GM06990 (cell line): ENCODE measurements at regions not wholly inside any gene's neighbourhood (a gene's known extent, or its start where the extent isn't known, plus 50 kb on each side); places are given as distances from the start of the nearest gene placed in this dataset.
"Not testable (repeated sequence)": the region's sequence is repeated elsewhere in the genome, so short reads cannot be mapped to it uniquely, and the experiment has no call there.

Experiments
- DNase-seq: peaks from one replicate; pipeline ENCODE4 v3.0.0-alpha.2; 2011; ENCODE audit not compliant: insufficient read length; ENCODE audit errors: extremely low read depth
- H3K27me3 ChIP-seq: replicated peaks from 2 replicates; pipeline ENCODE4 v1.6.0; 2011; ENCODE audit warnings: low read length; ENCODE audit not compliant: control insufficient read depth, insufficient read depth
- H3K36me3 ChIP-seq: 2 replicates; pipeline ENCODE4 v1.5.1; 2011; ENCODE audit warnings: low read length; ENCODE audit not compliant: control insufficient read depth, insufficient read depth
- H3K4me3 ChIP-seq: replicated peaks from 2 replicates; pipeline ENCODE4 v1.5.1; 2011; ENCODE audit warnings: low read depth, mild to moderate bottlenecking, control low read depth, low read length
- TF ChIP-seq, protein P1 (sequence below): IDR thresholded peaks from 2 replicates; pipeline ENCODE4 v1.5.1; 2011; ENCODE audit warnings: low read length, control low read depth, mild to moderate bottlenecking, inconsistent platforms; ENCODE audit not compliant: insufficient read depth, poor library complexity, severe bottlenecking

GRCh38 chr6:71360556-71361335, 72.1 kb downstream of the OGFRL1 start:
- H3K27me3 ChIP-seq, H3K36me3 ChIP-seq, H3K4me3 ChIP-seq, DNase-seq: not testable (repeated sequence)

DNA sequence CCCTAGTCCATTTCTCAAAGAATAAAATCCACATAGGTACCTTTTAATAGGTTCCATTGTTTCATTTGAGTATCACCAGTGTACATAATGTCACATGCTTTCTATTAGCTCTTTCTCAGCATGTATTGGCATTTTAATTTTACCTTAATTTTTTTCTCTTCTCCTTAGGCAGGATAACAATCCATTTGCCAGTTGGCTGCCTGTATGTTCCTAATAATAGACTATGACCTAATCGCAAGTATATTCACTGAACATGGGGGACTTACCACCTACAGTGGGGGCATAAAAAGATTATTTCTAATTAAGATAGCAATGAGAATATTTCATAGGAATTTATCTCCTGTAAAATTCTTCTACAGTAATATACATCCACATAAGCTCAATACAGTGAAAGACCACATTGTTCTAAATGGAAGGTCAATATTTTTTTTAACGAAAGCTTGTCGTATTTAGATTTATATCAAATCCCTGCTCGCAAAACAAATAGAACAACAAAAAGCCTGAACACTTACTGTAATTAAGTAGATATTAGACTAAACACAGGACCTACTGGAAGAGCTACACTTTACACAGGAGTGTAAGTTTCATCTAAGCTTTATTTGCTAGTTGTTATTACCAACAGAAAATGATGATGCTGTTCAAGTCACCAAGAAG, 76.4 kb downstream of the OGFRL1 start:
- no peaks in the 10 kb centered on the region for H3K36me3 ChIP-seq
- TF ChIP-seq, protein P1, sequence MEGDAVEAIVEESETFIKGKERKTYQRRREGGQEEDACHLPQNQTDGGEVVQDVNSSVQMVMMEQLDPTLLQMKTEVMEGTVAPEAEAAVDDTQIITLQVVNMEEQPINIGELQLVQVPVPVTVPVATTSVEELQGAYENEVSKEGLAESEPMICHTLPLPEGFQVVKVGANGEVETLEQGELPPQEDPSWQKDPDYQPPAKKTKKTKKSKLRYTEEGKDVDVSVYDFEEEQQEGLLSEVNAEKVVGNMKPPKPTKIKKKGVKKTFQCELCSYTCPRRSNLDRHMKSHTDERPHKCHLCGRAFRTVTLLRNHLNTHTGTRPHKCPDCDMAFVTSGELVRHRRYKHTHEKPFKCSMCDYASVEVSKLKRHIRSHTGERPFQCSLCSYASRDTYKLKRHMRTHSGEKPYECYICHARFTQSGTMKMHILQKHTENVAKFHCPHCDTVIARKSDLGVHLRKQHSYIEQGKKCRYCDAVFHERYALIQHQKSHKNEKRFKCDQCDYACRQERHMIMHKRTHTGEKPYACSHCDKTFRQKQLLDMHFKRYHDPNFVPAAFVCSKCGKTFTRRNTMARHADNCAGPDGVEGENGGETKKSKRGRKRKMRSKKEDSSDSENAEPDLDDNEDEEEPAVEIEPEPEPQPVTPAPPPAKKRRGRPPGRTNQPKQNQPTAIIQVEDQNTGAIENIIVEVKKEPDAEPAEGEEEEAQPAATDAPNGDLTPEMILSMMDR, result no peak
- no peaks in the 10 kb centered on the region for H3K27me3 ChIP-seq
- DNase-seq, result no peak
- no peak overlapping the region for H3K4me3 ChIP-seq

GRCh38 chr6:71367756-71368155, 79.1 kb downstream of the OGFRL1 start:
- no peak for DNase-seq
- no peaks in the 10 kb centered on the region for H3K27me3 ChIP-seq
- H3K4me3 ChIP-seq, result no peak overlapping the region
- H3K36me3 ChIP-seq, result no peaks in the 10 kb centered on the region
- TF ChIP-seq, protein P1, result no peak

DNA sequence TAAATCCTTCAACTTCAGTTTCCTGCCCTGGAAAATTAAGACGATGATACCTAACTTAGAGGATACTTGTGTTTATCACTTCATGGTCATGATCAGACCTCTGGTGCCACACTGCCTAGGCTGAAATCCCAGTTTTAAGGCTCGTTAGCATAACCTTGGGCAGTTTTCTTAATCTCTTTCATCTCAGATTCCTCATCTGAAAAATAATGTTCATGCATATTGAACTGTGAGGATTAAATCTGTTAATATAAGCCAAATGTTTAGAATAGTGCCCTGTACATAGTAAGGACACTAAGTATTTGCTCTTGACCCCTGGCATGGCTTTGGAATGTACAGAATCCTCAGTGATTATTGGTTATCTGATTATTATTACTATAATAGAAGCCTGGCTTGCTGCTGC, 79.7 kb downstream of the OGFRL1 start:
- H3K4me3 ChIP-seq, result no peak overlapping the region
- no peak for DNase-seq

GRCh38 chr6:71371559-71371958, 82.9 kb downstream of the OGFRL1 start:
- Histone ChIP-seq H3K27me3 (no peaks in the 10 kb centered on the region), H3K4me3 (no peak overlapping the region), H3K36me3 (no peaks in the 10 kb centered on the region)
- DNase-seq, result no peak
- TF ChIP-seq, protein P1, result no peak

More for the DNA sequence above, 79.7 kb downstream of the OGFRL1 start:
- Histone ChIP-seq H3K36me3 (no peaks in the 10 kb centered on the region), H3K27me3 (no peaks in the 10 kb centered on the region)
- TF ChIP-seq, protein P1, result no peak

DNA sequence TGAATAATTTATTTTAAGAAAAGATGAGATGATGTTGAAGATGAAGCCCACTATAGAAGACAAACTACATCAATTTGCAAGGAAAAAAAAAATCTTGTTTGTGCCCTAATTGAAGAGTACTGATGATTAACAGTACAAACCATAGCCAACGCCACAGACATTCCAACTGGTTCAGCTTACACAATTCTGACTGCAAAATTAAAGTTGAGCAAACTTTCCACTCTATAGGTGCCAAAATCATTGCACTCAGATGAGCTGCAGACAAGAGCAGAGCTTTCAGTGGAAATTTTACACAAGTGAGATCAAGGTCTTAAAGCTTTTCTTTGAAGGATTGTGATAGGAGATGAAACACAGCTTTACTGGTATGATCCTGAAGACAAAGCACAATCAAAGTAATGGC, 85.3 kb downstream of the OGFRL1 start:
- H3K27me3 ChIP-seq, result no peaks in the 10 kb centered on the region
- DNase-seq, result no peak
- TF ChIP-seq, protein P1, result no peak
- no peak overlapping the region for H3K4me3 ChIP-seq
- no peaks in the 10 kb centered on the region for H3K36me3 ChIP-seq
